Hepatocyte (in vitro differentiated cells): ENCODE measurements at regions not wholly inside any gene's neighbourhood (a gene's known extent, or its start where the extent isn't known, plus 50 kb on each side); places are given as distances from the start of the nearest gene placed in this dataset.

Source experiments
- CTCF ChIP-seq: fragments of 200-600 bp; sonication (generic); IDR thresholded peaks from 2 replicates; pipeline ENCODE4 v1.5.1; 2016; ENCODE audit warnings: antibody characterized with exemption, mild to moderate bottlenecking; ENCODE audit not compliant: poor library complexity
- EZH2 ChIP-seq: fragments of 200-600 bp; sonication (generic); IDR thresholded peaks from 2 replicates; pipeline ENCODE4 v1.6.1; 2016; ENCODE audit warnings: antibody characterized with exemption, mild to moderate bottlenecking, borderline replicate concordance
- EZH2phosphoT487 ChIP-seq: fragments of 200-600 bp; sonication (generic); IDR thresholded peaks from one replicate; pipeline ENCODE4 v1.6.1; 2018; ENCODE audit warnings: antibody characterized with exemption, mild to moderate bottlenecking, low read depth, moderate library complexity; ENCODE audit not compliant: unreplicated experiment, severe bottlenecking

GRCh38 chrX:103446665-103447302, 70.4 kb downstream of the BEX3 start:
- TF ChIP-seq CTCF (no peak), EZH2 (no peak), EZH2phosphoT487 (no peak)
